OCI-LY1 (cell line): ENCODE measurements at regions not wholly inside any gene's neighbourhood (a gene's known extent, or its start where the extent isn't known, plus 50 kb on each side); places are given as distances from the start of the nearest gene placed in this dataset.

ENCODE experiments used
- H2AFZ ChIP-seq: fragments of 200-600 bp; sonication (generic), shearing (Covaris generic); 2 replicates; pipeline ENCODE4 v1.6.0; 2014; ENCODE audit warnings: antibody characterized with exemption, mild to moderate bottlenecking, low read length
- H3F3A ChIP-seq: fragments of 200-600 bp; sonication (generic), shearing (Covaris generic); 2 replicates; pipeline ENCODE4 v1.6.0; 2014; ENCODE audit warnings: mild to moderate bottlenecking, antibody characterized with exemption, low read length, moderate library complexity; ENCODE audit not compliant: insufficient read depth
- H3K27ac ChIP-seq: fragments of 200-600 bp; sonication (generic); 2 replicates; pipeline ENCODE4 v1.5.1; 2014; ENCODE audit warnings: low read length, mixed run types, mild to moderate bottlenecking, low read depth; ENCODE audit not compliant: poor library complexity, severe bottlenecking
- H3K27me3 ChIP-seq: fragments of 200-600 bp; sonication (generic); 2 replicates; pipeline ENCODE4 v1.6.0; 2014; ENCODE audit warnings: antibody characterized with exemption, mild to moderate bottlenecking, low read length, moderate library complexity; ENCODE audit not compliant: insufficient read depth
- H3K36me3 ChIP-seq: fragments of 200-600 bp; sonication (generic); 2 replicates; pipeline ENCODE4 v1.6.1; 2014; ENCODE audit warnings: mild to moderate bottlenecking, antibody characterized with exemption, low read length, moderate library complexity, mixed read lengths; ENCODE audit not compliant: insufficient read depth
- H3K4me1 ChIP-seq: fragments of 200-600 bp; sonication (generic); 2 replicates; pipeline ENCODE4 v1.5.1; 2014; ENCODE audit warnings: mild to moderate bottlenecking, low read length, moderate library complexity; ENCODE audit not compliant: insufficient read depth, severe bottlenecking
- H3K4me2 ChIP-seq: fragments of 200-600 bp; sonication (generic), shearing (Covaris generic); 2 replicates; pipeline ENCODE4 v1.6.1; 2014; ENCODE audit warnings: low read length
- H3K4me3 ChIP-seq: fragments of 200-600 bp; sonication (generic); 2 replicates; pipeline ENCODE4 v1.5.1; 2014; ENCODE audit warnings: low read length, low read depth, mild to moderate bottlenecking, mixed read lengths; ENCODE audit not compliant: poor library complexity, severe bottlenecking
- H3K79me2 ChIP-seq: fragments of 200-600 bp; shearing (Covaris generic); 2 replicates; pipeline ENCODE4 v1.6.1; 2016; ENCODE audit warnings: mixed run types, low read length, mixed read lengths; ENCODE audit not compliant: insufficient read depth
- H3K9ac ChIP-seq: fragments of 200-600 bp; sonication (generic), shearing (Covaris generic); 2 replicates; pipeline ENCODE4 v1.6.1; 2014; ENCODE audit warnings: mild to moderate bottlenecking, low read length, mixed read lengths
- H3K9me2 ChIP-seq: fragments of 200-600 bp; sonication (generic), shearing (Covaris generic); 2 replicates; pipeline ENCODE4 v1.6.1; 2014; ENCODE audit warnings: low read depth, mild to moderate bottlenecking, low read length, mixed read lengths
- H3K9me3 ChIP-seq: fragments of 200-600 bp; shearing (Covaris generic); 2 replicates; pipeline ENCODE4 v1.6.1; 2014; ENCODE audit warnings: low read length, mixed read lengths
- H4K20me1 ChIP-seq: fragments of 200-600 bp; sonication (generic), shearing (Covaris generic); 2 replicates; pipeline ENCODE4 v1.6.0; 2016; ENCODE audit warnings: mild to moderate bottlenecking, low read length; ENCODE audit not compliant: insufficient read depth
- CTCF ChIP-seq: fragments of 200-600 bp; sonication (generic), shearing (Covaris generic); IDR thresholded peaks from 2 replicates; pipeline ENCODE4 v1.5.1; 2017; ENCODE audit warnings: mild to moderate bottlenecking, antibody characterized with exemption, low read length, moderate library complexity, mixed read lengths
- EZH2 ChIP-seq: fragments of 200-600 bp; sonication (generic), shearing (Covaris generic); IDR thresholded peaks from 2 replicates; pipeline ENCODE4 v1.8.0; 2017; ENCODE audit warnings: borderline replicate concordance, mixed run types, mild to moderate bottlenecking, antibody characterized with exemption, low read length, moderate library complexity, mixed read lengths

- no peaks in the 10 kb centered on the region for H3K4me1 ChIP-seq
- no peak overlapping the region for H3K4me3 ChIP-seq
- no peak overlapping the region for H3K27ac ChIP-seq
- H3F3A ChIP-seq, result no peaks in the 10 kb centered on the region
- no peaks in the 10 kb centered on the region for H3K27me3 ChIP-seq
- H2AFZ ChIP-seq, result no peak overlapping the region
- H3K79me2 ChIP-seq, result no peaks in the 10 kb centered on the region
- no peaks in the 10 kb centered on the region for H3K36me3 ChIP-seq
- no peak overlapping the region for H3K4me2 ChIP-seq
- no peak for TF ChIP-seq EZH2
- TF ChIP-seq CTCF, result no peak
- no peak overlapping the region for H3K9ac ChIP-seq
- H4K20me1 ChIP-seq, result no peaks in the 10 kb centered on the region
- no peaks in the 10 kb centered on the region for H3K9me3 ChIP-seq
- no peaks in the 10 kb centered on the region for H3K9me2 ChIP-seq
Measured at GRCh38 chr13:33377825-33378224, 92.3 kb upstream of the STARD13 start.

GRCh38 chr13:33379608-33380007 lies 94.1 kb upstream of the STARD13 start:
- Histone ChIP-seq H3K27me3 (no peaks in the 10 kb centered on the region), H3K4me3 (no peak overlapping the region), H3K27ac (no peak overlapping the region), H3K9me2 (no peaks in the 10 kb centered on the region), H3K9ac (no peak overlapping the region), H3K4me2 (no peak overlapping the region), H3K36me3 (no peaks in the 10 kb centered on the region), H3F3A (no peaks in the 10 kb centered on the region), H3K79me2 (no peaks in the 10 kb centered on the region), H2AFZ (no peak overlapping the region), H3K4me1 (no peaks in the 10 kb centered on the region), H3K9me3 (no peaks in the 10 kb centered on the region), H4K20me1 (no peaks in the 10 kb centered on the region)
- no peak for TF ChIP-seq EZH2
- no peak for TF ChIP-seq CTCF

GRCh38 chr13:33380487-33381079 lies 95.0 kb upstream of the STARD13 start:
- no peaks in the 10 kb centered on the region for H3K36me3 ChIP-seq
- H3K4me1 ChIP-seq, result no peaks in the 10 kb centered on the region
- no peaks in the 10 kb centered on the region for H3K79me2 ChIP-seq
- TF ChIP-seq CTCF (no peak), EZH2 (no peak)
- H3K9ac ChIP-seq, result no peak overlapping the region
- H3F3A ChIP-seq, result no peaks in the 10 kb centered on the region
- no peaks in the 10 kb centered on the region for H4K20me1 ChIP-seq
- no peak overlapping the region for H3K4me2 ChIP-seq
- H3K9me3 ChIP-seq, result no peaks in the 10 kb centered on the region
- H2AFZ ChIP-seq, result no peak overlapping the region
- no peaks in the 10 kb centered on the region for H3K9me2 ChIP-seq
- no peaks in the 10 kb centered on the region for H3K27me3 ChIP-seq
- no peak overlapping the region for H3K4me3 ChIP-seq
- H3K27ac ChIP-seq, result no peak overlapping the region
